ENCODE measurements at regions not wholly inside any gene's neighbourhood (a gene's known extent, or its start where the extent isn't known, plus 50 kb on each side); places are given as distances from the start of the nearest gene placed in this dataset.

DNA sequence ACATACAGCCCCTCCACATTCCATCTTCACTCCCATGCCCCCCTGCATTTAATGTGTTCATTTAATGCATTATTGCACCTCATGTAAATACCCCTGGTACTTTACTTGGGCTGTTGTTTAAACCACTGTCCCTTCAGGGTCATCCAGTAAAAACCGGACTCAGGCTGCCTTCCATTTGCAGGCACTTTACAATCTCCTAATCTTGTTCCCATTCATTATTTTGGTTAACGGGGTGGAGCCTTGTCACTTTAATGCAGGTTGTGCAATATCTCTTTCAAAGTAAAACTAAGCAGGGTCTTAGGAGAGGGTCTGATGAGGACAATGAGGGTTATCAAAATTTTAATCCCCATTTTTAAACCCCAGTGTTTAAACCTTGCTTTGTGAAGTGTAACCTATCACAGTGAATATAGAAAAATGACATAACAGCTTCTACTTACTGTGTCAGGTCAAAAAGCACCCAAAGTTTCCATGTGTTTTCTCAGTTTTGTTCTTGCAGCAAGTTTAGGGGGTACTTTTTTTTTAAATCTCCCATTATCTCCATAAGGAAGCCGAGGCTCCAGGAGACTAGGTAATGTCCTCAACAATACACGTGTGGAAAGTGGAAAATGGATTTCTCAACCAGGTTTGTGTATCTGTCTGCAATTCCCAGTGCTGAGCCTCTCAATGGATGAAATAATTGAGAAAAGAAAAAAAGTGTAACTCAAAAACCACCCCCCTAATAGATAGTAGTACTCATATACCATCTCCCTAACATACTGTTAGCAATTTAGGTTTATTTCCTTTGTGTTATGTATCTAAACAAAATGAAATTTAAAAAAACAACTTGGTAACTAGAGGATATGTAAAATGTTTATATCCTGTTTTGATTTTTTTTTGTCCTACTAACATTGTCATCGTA, 54.2 kb upstream of the SPRY4 start:
- DNase-seq (ENCODE audit: low spot score): no peak

DNA sequence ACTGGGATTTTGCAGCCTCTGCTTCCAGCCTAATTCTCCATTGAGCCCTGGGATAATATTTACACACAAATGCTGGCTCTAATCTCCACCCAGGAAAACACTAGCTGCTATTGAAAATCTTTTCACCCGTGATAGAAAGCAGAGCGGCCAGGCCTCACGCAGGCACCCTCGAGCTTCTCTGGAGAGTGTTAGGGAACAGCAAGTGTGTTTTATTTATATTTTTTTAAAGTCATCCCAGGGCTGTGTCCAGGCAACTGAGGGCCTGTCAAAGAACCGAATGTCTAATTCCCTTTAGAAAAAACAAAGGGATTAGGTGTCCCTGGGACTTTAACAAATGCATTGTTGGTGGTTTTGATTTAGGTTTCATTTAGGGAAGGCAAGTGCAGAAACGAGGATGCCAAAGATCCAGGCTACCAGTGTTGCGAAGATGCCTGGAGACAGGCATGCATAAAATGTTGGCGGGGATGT, 51.2 kb upstream of the SPRY4 start:
- DNase-seq (ENCODE audit: low spot score): no peak
